B cell (primary cell): ENCODE measurements at regions not wholly inside any gene's neighbourhood (a gene's known extent, or its start where the extent isn't known, plus 50 kb on each side); places are given as distances from the start of the nearest gene placed in this dataset.
"Not testable (repeated sequence)": the region's sequence is repeated elsewhere in the genome, so short reads cannot be mapped to it uniquely, and the experiment has no call there.

Source experiments
- CTCF ChIP-seq: fragments of 200-600 bp; IDR thresholded peaks from one replicate; pipeline ENCODE4 v1.8.0; 2022; ENCODE audit warnings: antibody characterized with exemption, mild to moderate bottlenecking
- EZH2 ChIP-seq: IDR thresholded peaks from 2 replicates; pipeline ENCODE4 v1.6.1; 2012; ENCODE audit warnings: borderline replicate concordance, low read depth, mild to moderate bottlenecking, moderate library complexity, low read length; ENCODE audit not compliant: insufficient read depth, poor library complexity, severe bottlenecking

- TF ChIP-seq CTCF, EZH2: not testable (repeated sequence)
Measured at GRCh38 chr2:83790467-83790866, 668.6 kb downstream of the SUCLG1 start.
